NCI-H1436 treated with DMSO at 0.1 percent for 48 hours (cell line): ENCODE measurements at regions not wholly inside any gene's neighbourhood (a gene's known extent, or its start where the extent isn't known, plus 50 kb on each side); places are given as distances from the start of the nearest gene placed in this dataset.

Source experiments
- DNase-seq: peaks from one replicate; lab custom pipeline; 2025; lab: John Stamatoyannopoulos, UW

- no peak for DNase-seq
These were observed 127.1 kb downstream of the SLC30A10 start for GRCh38 chr1:219801156-219801820.

GRCh38 chr1:219798283-219799030 is 129.9 kb downstream of the SLC30A10 start:
- DNase-seq = no peak

GRCh38 chr1:219797683-219798082 is 130.7 kb downstream of the SLC30A10 start:
- DNase-seq = no peak

- no peak for DNase-seq
These were observed 131.3 kb downstream of the SLC30A10 start for GRCh38 chr1:219797009-219797408.

- no peak for DNase-seq
These were observed 132.9 kb downstream of the SLC30A10 start for GRCh38 chr1:219795363-219795917.

GRCh38 chr1:219794085-219794743 is 134.1 kb downstream of the SLC30A10 start:
- no peak for DNase-seq

GRCh38 chr1:219792337-219793021 is 135.9 kb downstream of the SLC30A10 start:
- no peak for DNase-seq

GRCh38 chr1:219791766-219792165 is 136.6 kb downstream of the SLC30A10 start:
- DNase-seq = no peak

- DNase-seq = no peak
These were observed 137.3 kb downstream of the SLC30A10 start for GRCh38 chr1:219790834-219791615.

- DNase-seq = no peak
These were observed 139.7 kb downstream of the SLC30A10 start for GRCh38 chr1:219788700-219789099.

- no peak for DNase-seq
These were observed 140.3 kb downstream of the SLC30A10 start for GRCh38 chr1:219788091-219788490.

GRCh38 chr1:219784660-219785381 is 143.5 kb downstream of the SLC30A10 start:
- DNase-seq = no peak

- DNase-seq = no peak
These were observed 144.6 kb downstream of the SLC30A10 start for GRCh38 chr1:219783605-219784235.

GRCh38 chr1:219782929-219783328 is 145.4 kb downstream of the SLC30A10 start:
- DNase-seq = no peak

GRCh38 chr1:219782311-219782710 is 146.0 kb downstream of the SLC30A10 start:
- no peak for DNase-seq

- DNase-seq = no peak
These were observed 146.9 kb downstream of the SLC30A10 start for GRCh38 chr1:219781491-219781890.

GRCh38 chr1:219778793-219779369 is 149.5 kb downstream of the SLC30A10 start:
- DNase-seq = no peak

- no peak for DNase-seq
These were observed 150.2 kb downstream of the SLC30A10 start for GRCh38 chr1:219778110-219778509.

- DNase-seq = no peak
These were observed 154.0 kb downstream of the SLC30A10 start for GRCh38 chr1:219774386-219774785.

- DNase-seq = no peak
These were observed 154.6 kb downstream of the SLC30A10 start for GRCh38 chr1:219773775-219774174.
